ENCODE measurements at regions not wholly inside any gene's neighbourhood (a gene's known extent, or its start where the extent isn't known, plus 50 kb on each side); places are given as distances from the start of the nearest gene placed in this dataset.

GRCh38 chr5:2491846-2492245 lies 259.6 kb downstream of the IRX2 start:
- TF ChIP-seq, protein P1, sequence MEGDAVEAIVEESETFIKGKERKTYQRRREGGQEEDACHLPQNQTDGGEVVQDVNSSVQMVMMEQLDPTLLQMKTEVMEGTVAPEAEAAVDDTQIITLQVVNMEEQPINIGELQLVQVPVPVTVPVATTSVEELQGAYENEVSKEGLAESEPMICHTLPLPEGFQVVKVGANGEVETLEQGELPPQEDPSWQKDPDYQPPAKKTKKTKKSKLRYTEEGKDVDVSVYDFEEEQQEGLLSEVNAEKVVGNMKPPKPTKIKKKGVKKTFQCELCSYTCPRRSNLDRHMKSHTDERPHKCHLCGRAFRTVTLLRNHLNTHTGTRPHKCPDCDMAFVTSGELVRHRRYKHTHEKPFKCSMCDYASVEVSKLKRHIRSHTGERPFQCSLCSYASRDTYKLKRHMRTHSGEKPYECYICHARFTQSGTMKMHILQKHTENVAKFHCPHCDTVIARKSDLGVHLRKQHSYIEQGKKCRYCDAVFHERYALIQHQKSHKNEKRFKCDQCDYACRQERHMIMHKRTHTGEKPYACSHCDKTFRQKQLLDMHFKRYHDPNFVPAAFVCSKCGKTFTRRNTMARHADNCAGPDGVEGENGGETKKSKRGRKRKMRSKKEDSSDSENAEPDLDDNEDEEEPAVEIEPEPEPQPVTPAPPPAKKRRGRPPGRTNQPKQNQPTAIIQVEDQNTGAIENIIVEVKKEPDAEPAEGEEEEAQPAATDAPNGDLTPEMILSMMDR (IDR thresholded peaks at IDR 0.05; ENCODE audit: low read length) = no peak
- TF ChIP-seq EZH2phosphoT487 (IDR thresholded peaks at IDR 0.05; ENCODE audit: low read length) = no peak
- no peak for TF ChIP-seq EZH2 (optimal IDR thresholded peaks at IDR 0.05; ENCODE audit: low read depth, low read length)
